IPS DF 19.7 (cell line): ENCODE measurements at regions not wholly inside any gene's neighbourhood (a gene's known extent, or its start where the extent isn't known, plus 50 kb on each side); places are given as distances from the start of the nearest gene placed in this dataset.
"Not testable (repeated sequence)": the region's sequence is repeated elsewhere in the genome, so short reads cannot be mapped to it uniquely, and the experiment has no call there.

ENCODE experiments used
- DNase-seq: peaks from one replicate; pipeline ENCODE4 v3.0.0-alpha.2; 2013; ENCODE audit warnings: low read depth, low spot score

- not testable (repeated sequence) for DNase-seq
These were observed 134.3 kb upstream of the JARID2 start for GRCh38 chr6:15111576-15111975.

- DNase-seq: no peak
These were observed 132.3 kb upstream of the JARID2 start for GRCh38 chr6:15113587-15113986.

GRCh38 chr6:15114061-15114460, 131.8 kb upstream of the JARID2 start:
- no peak for DNase-seq

- DNase-seq: no peak
These were observed 129.0 kb upstream of the JARID2 start for GRCh38 chr6:15116889-15117288.

GRCh38 chr6:15121443-15121842, 124.4 kb upstream of the JARID2 start:
- DNase-seq: no peak

- DNase-seq: no peak
These were observed 123.8 kb upstream of the JARID2 start for GRCh38 chr6:15121977-15122550.

GRCh38 chr6:15129887-15130286, 116.0 kb upstream of the JARID2 start:
- no peak for DNase-seq

GRCh38 chr6:15131234-15131633, 114.6 kb upstream of the JARID2 start:
- DNase-seq: no peak

GRCh38 chr6:15131651-15132061, 114.2 kb upstream of the JARID2 start:
- no peak for DNase-seq

GRCh38 chr6:15132167-15132566, 113.7 kb upstream of the JARID2 start:
- DNase-seq: no peak

GRCh38 chr6:15132854-15133670, 112.8 kb upstream of the JARID2 start:
- DNase-seq: no peak

- no peak for DNase-seq
These were observed 108.8 kb upstream of the JARID2 start for GRCh38 chr6:15137086-15137485.

- no peak for DNase-seq
These were observed 102.8 kb upstream of the JARID2 start for GRCh38 chr6:15143086-15143485.

GRCh38 chr6:15143540-15143939, 102.3 kb upstream of the JARID2 start:
- no peak for DNase-seq

GRCh38 chr6:15145821-15146220, 100.0 kb upstream of the JARID2 start:
- no peak for DNase-seq

GRCh38 chr6:15147827-15148226, 98.0 kb upstream of the JARID2 start:
- no peak for DNase-seq

- DNase-seq: no peak
These were observed 97.4 kb upstream of the JARID2 start for GRCh38 chr6:15148356-15148946.

- no peak for DNase-seq
These were observed 95.7 kb upstream of the JARID2 start for GRCh38 chr6:15150207-15150606.

GRCh38 chr6:15152700-15153099, 93.2 kb upstream of the JARID2 start:
- no peak for DNase-seq

- DNase-seq: no peak
These were observed 92.7 kb upstream of the JARID2 start for GRCh38 chr6:15153191-15153590.

- DNase-seq: no peak
These were observed 88.4 kb upstream of the JARID2 start for GRCh38 chr6:15157479-15157878.

- DNase-seq: no peak
These were observed 86.8 kb upstream of the JARID2 start for GRCh38 chr6:15158821-15159619.
